GM12891 (cell line): ENCODE measurements at regions not wholly inside any gene's neighbourhood (a gene's known extent, or its start where the extent isn't known, plus 50 kb on each side); places are given as distances from the start of the nearest gene placed in this dataset.

ENCODE experiments used
- POLR2A ChIP-seq: IDR thresholded peaks from 2 replicates; pipeline ENCODE4 v1.6.1; 2011; ENCODE audit warnings: low read depth, low read length, control low read depth
- SPI1 ChIP-seq: IDR thresholded peaks from 2 replicates; pipeline ENCODE4 v1.6.1; 2011; ENCODE audit warnings: low read depth, low read length, control low read depth

DNA sequence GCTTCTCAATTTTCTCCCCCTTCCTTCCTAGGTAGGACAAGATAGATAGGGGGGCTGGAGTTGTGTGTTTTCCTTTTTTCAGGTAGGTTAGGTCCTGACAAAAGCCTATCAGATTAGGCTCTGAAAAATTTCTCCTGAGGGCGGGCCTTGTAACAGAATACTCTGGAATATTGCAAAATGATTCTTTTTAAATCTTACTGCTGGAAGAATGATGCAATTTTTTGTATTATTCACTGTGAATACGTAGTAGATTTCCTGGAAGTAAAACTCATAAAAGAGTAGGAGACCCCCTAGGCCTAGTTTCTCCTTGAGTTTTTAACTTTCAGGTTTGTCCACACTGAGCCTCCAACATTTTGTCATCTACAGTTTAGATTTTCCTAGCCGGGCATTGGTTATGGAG, 1701.8 kb downstream of the EFNA5 start:
- no peak for TF ChIP-seq POLR2A
- TF ChIP-seq SPI1: no peak
